Neural progenitor cell (in vitro differentiated cells): ENCODE measurements at regions not wholly inside any gene's neighbourhood (a gene's known extent, or its start where the extent isn't known, plus 50 kb on each side); places are given as distances from the start of the nearest gene placed in this dataset.

Experiments
- EZH2 ChIP-seq: fragments of 200-600 bp; sonication (generic); IDR thresholded peaks from 2 replicates; pipeline ENCODE4 v1.6.1; 2017; ENCODE audit warnings: antibody characterized with exemption, mild to moderate bottlenecking, moderate library complexity
- TF ChIP-seq, protein P1 (sequence below): fragments of 200-600 bp; sonication (generic); IDR thresholded peaks from 2 replicates; pipeline ENCODE4 v1.5.1; 2017; ENCODE audit warnings: antibody characterized with exemption, mild to moderate bottlenecking

DNA sequence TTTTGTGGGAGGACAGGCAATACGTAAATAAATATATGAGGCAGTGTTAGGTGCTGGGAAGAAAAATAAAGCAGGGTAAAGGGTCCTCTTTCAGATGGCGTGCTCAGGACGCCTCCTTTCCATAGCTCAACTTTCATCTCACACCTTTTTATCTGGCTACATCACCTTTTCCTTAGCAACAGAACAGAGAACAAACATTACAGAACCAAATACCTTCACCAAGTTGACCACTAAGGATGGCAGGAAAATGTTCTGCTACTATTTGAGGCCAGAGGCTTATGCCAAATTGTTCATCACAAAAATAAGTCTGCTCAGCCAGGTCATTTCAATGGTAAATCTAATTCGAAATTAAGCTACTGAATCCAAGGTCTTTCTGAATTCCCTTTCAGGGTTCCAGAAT, 149.2 kb upstream of the C1orf21 start:
- TF ChIP-seq, protein P1, sequence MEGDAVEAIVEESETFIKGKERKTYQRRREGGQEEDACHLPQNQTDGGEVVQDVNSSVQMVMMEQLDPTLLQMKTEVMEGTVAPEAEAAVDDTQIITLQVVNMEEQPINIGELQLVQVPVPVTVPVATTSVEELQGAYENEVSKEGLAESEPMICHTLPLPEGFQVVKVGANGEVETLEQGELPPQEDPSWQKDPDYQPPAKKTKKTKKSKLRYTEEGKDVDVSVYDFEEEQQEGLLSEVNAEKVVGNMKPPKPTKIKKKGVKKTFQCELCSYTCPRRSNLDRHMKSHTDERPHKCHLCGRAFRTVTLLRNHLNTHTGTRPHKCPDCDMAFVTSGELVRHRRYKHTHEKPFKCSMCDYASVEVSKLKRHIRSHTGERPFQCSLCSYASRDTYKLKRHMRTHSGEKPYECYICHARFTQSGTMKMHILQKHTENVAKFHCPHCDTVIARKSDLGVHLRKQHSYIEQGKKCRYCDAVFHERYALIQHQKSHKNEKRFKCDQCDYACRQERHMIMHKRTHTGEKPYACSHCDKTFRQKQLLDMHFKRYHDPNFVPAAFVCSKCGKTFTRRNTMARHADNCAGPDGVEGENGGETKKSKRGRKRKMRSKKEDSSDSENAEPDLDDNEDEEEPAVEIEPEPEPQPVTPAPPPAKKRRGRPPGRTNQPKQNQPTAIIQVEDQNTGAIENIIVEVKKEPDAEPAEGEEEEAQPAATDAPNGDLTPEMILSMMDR, result no peak
- TF ChIP-seq EZH2, result no peak
